ENCODE measurements at regions not wholly inside any gene's neighbourhood (a gene's known extent, or its start where the extent isn't known, plus 50 kb on each side); places are given as distances from the start of the nearest gene placed in this dataset.

DNA sequence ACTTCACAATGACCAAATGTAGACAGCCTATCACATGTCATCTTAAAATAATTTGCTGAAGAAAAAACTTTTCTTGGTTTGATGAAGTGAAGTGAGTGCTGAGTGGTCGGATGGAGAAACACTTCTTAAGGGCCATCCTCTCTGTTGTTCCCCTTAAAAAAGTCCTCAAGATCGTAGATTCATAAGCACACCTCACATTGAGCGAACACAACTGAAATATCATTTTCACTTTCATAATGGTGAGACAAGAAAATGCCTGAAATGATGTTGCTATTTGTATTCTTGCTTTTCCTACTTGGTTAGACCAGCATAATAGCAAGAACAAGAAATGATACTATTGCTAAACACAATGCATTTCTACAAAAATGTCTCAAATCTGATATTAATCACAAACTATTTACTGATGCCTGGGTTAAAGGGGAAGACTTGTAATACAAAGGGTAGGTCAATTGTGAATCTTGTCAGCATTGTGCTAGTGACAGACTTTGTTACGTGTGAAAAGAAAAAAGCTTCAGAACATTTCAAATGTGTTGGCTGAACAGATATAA is 305.6 kb upstream of the NR3C2 start:
- TF ChIP-seq, protein P1, sequence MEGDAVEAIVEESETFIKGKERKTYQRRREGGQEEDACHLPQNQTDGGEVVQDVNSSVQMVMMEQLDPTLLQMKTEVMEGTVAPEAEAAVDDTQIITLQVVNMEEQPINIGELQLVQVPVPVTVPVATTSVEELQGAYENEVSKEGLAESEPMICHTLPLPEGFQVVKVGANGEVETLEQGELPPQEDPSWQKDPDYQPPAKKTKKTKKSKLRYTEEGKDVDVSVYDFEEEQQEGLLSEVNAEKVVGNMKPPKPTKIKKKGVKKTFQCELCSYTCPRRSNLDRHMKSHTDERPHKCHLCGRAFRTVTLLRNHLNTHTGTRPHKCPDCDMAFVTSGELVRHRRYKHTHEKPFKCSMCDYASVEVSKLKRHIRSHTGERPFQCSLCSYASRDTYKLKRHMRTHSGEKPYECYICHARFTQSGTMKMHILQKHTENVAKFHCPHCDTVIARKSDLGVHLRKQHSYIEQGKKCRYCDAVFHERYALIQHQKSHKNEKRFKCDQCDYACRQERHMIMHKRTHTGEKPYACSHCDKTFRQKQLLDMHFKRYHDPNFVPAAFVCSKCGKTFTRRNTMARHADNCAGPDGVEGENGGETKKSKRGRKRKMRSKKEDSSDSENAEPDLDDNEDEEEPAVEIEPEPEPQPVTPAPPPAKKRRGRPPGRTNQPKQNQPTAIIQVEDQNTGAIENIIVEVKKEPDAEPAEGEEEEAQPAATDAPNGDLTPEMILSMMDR (IDR thresholded peaks at IDR 0.05; ENCODE audit: insufficient read depth, low read length, poor library complexity, severe bottlenecking): no peak
- DNase-seq (ENCODE audit: extremely low read depth, insufficient read length): no peak
- no peak overlapping the region for H3K4me3 ChIP-seq (replicated peaks; ENCODE audit: low read depth, low read length)
- no peaks in the 10 kb centered on the region for H3K36me3 ChIP-seq (ENCODE audit: control insufficient read depth, insufficient read depth, low read length)
- H3K27me3 ChIP-seq (replicated peaks; ENCODE audit: control insufficient read depth, insufficient read depth, low read length): no peaks in the 10 kb centered on the region

DNA sequence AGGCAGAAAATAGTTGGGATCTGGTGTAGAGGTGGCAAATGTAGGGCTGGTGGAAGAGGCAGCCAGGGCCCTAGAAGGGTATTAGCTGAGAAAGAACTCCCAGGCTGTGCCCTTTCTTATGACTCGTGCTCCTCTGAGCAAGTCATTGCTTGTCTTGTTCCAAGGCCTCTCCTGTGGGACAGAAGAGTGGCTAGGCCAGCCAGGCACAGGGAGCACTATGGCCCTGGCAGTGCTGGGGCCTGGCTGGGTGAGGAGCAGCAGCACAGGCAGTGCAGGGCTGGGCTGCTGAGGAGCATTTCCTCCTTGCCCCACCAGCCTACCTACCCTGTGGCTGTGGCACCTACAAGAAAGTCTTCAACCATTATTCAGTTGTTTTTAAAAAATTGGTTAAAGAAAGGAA is 298.5 kb upstream of the NR3C2 start:
- Histone ChIP-seq H3K36me3 (ENCODE audit: control insufficient read depth, insufficient read depth, low read length) (no peaks in the 10 kb centered on the region), H3K4me3 (replicated peaks; ENCODE audit: low read depth, low read length) (no peak overlapping the region), H3K27me3 (replicated peaks; ENCODE audit: control insufficient read depth, insufficient read depth, low read length) (no peaks in the 10 kb centered on the region)
- no peak for DNase-seq (ENCODE audit: extremely low read depth, insufficient read length)
- TF ChIP-seq, protein P1 (IDR thresholded peaks at IDR 0.05; ENCODE audit: insufficient read depth, low read length, poor library complexity, severe bottlenecking): no peak

DNA sequence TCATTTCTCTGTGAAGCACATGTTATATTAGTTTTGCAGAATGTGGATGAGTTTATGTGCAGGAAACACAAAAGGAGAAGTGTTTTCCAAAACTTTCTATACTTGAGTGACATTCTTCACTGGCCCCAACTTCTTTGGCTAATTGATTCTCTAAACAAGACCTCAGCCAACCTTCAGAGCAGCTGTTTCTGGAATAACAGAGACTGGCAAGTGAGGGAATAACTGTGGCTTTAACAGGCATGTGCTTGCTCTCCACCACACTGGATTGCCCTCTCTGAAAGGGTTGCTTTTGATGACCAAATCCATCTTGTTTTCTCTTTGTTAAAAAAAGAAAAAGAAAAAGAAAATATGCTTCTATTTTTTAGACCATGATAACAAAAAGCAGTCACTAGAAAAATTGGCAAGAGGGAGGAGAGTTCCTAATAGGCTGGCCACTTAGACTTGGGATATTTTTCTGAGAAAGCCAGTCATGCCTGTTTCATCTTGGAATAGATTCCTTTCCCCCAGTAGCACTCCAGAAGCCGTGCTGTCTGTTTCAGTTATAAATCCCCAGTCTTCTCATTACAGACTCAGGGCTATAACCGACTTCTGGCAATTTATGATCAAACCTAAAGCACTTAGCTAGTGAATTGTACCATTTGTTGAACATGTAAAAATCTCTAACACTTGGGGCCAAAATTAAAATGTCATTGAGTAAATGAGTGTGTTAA is 295.0 kb upstream of the NR3C2 start:
- no peaks in the 10 kb centered on the region for H3K27me3 ChIP-seq (replicated peaks; ENCODE audit: control insufficient read depth, insufficient read depth, low read length)
- DNase-seq (ENCODE audit: extremely low read depth, insufficient read length): no peak
- no peaks in the 10 kb centered on the region for H3K36me3 ChIP-seq (ENCODE audit: control insufficient read depth, insufficient read depth, low read length)
- H3K4me3 ChIP-seq (replicated peaks; ENCODE audit: low read depth, low read length): no peak overlapping the region
- TF ChIP-seq, protein P1 (IDR thresholded peaks at IDR 0.05; ENCODE audit: insufficient read depth, low read length, poor library complexity, severe bottlenecking): no peak

DNA sequence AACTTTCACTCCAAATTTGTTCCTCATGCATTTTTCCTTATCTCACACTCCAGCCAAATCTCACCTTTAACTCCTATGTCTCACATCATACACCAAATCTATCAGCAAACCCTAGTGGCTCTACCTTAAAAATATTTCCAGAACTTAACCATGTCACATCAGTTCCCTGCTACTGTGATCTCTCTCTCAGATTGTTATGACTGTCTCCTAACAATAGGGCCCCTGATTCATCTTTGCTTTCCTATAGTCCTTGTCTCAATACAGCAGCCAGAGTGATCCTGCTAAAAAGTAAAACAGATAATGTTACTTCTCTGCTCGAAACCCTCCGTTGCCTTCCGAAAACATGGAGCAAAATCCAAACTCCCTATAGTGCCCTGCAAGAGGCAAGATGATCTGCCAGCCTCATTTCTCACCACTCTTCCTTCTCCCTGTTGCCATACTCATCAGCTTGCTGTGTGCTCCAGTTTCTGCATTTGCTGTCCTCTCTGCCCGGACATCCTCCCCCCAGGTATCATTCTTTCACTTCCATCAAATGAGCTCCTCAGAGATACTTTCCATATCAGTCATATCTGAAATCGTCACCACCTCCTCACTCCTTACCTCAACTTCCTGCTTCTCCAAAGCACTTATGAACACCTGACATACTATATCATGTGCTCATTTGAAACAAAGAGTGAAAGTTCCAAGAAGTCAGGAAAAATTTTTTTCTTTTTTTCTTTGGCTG is 293.4 kb upstream of the NR3C2 start:
- H3K27me3 ChIP-seq (replicated peaks; ENCODE audit: control insufficient read depth, insufficient read depth, low read length): no peaks in the 10 kb centered on the region
- no peaks in the 10 kb centered on the region for H3K36me3 ChIP-seq (ENCODE audit: control insufficient read depth, insufficient read depth, low read length)
- no peak for DNase-seq (ENCODE audit: extremely low read depth, insufficient read length)
- no peak overlapping the region for H3K4me3 ChIP-seq (replicated peaks; ENCODE audit: low read depth, low read length)
- TF ChIP-seq, protein P1 (IDR thresholded peaks at IDR 0.05; ENCODE audit: insufficient read depth, low read length, poor library complexity, severe bottlenecking): no peak

DNA sequence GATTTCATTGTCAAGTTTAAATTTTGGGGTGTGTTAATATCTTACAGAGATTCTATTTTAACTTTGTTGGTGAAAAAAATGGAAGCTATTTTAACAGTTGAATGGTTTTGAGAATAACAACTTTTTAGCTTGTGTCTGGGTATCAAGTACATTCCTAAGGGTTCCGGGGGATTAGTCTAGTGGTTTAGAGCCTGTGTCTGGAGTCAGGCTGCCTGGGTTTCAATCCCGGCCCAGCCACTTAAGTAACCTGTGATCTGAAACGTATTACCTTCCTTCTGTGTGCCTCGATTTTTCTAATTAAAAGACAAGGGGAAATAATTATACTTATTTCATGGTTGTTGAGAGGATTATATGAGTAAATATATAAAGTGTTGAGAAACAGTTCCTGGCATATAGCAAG is 288.6 kb upstream of the NR3C2 start:
- DNase-seq (ENCODE audit: extremely low read depth, insufficient read length): no peak
- Histone ChIP-seq H3K27me3 (replicated peaks; ENCODE audit: control insufficient read depth, insufficient read depth, low read length) (no peaks in the 10 kb centered on the region), H3K4me3 (replicated peaks; ENCODE audit: low read depth, low read length) (no peak overlapping the region), H3K36me3 (ENCODE audit: control insufficient read depth, insufficient read depth, low read length) (no peaks in the 10 kb centered on the region)
- TF ChIP-seq, protein P1 (IDR thresholded peaks at IDR 0.05; ENCODE audit: insufficient read depth, low read length, poor library complexity, severe bottlenecking): no peak
